SHP77 treated with DMSO at 0.1 percent for 48 hours (cell line): ENCODE measurements at regions not wholly inside any gene's neighbourhood (a gene's known extent, or its start where the extent isn't known, plus 50 kb on each side); places are given as distances from the start of the nearest gene placed in this dataset.
A peak's percentile ranks its signal among the peaks of the same experiment; 100 is the strongest.
"Not testable (repeated sequence)": the region's sequence is repeated elsewhere in the genome, so short reads cannot be mapped to it uniquely, and the experiment has no call there.

Experiments
- DNase-seq: peaks from one replicate; lab custom pipeline; 2025; lab: John Stamatoyannopoulos, UW

GRCh38 chr3:177624528-177625495, 427.5 kb upstream of the TBL1XR1 start:
- peak; percentile 15 for DNase-seq

GRCh38 chr3:177626045-177626444, 428.8 kb upstream of the TBL1XR1 start:
- no peak for DNase-seq

- DNase-seq: not testable (repeated sequence)
Observed at GRCh38 chr3:177628095-177628719, 430.9 kb upstream of the TBL1XR1 start.

- DNase-seq: no peak
Observed at GRCh38 chr3:177629276-177629675, 432.0 kb upstream of the TBL1XR1 start.

GRCh38 chr3:177633671-177634207, 436.5 kb upstream of the TBL1XR1 start:
- no peak for DNase-seq

GRCh38 chr3:177635601-177636106, 438.4 kb upstream of the TBL1XR1 start:
- DNase-seq: not testable (repeated sequence)

- peak; percentile 91 for DNase-seq
Observed at GRCh38 chr3:177640319-177640965, 443.2 kb upstream of the TBL1XR1 start.

- no peak for DNase-seq
Observed at GRCh38 chr3:177641206-177641605, 443.9 kb upstream of the TBL1XR1 start.

GRCh38 chr3:177642042-177642803, 444.9 kb upstream of the TBL1XR1 start:
- DNase-seq: peak; percentile 29

- DNase-seq: no peak
Observed at GRCh38 chr3:177642804-177643125, 445.5 kb upstream of the TBL1XR1 start.

- no peak for DNase-seq
Observed at GRCh38 chr3:177646749-177647148, 449.5 kb upstream of the TBL1XR1 start.

GRCh38 chr3:177647341-177647740, 450.1 kb upstream of the TBL1XR1 start:
- DNase-seq: no peak

GRCh38 chr3:177647876-177648275, 450.6 kb upstream of the TBL1XR1 start:
- DNase-seq: no peak

- DNase-seq: no peak
Observed at GRCh38 chr3:177652556-177653291, 455.4 kb upstream of the TBL1XR1 start.

GRCh38 chr3:177657243-177657642, 460.0 kb upstream of the TBL1XR1 start:
- peak; percentile 53 for DNase-seq

- DNase-seq: no peak
Observed at GRCh38 chr3:177658354-177658753, 461.1 kb upstream of the TBL1XR1 start.

GRCh38 chr3:177664380-177665103, 467.3 kb upstream of the TBL1XR1 start:
- DNase-seq: not testable (repeated sequence)

GRCh38 chr3:177665122-177665808, 468.0 kb upstream of the TBL1XR1 start:
- DNase-seq: peak; percentile 32

- no peak for DNase-seq
Observed at GRCh38 chr3:177672252-177672911, 475.1 kb upstream of the TBL1XR1 start.
